CD4-positive, alpha-beta T cell treated with Interleukin-15 for 1 hour (primary cell): ENCODE measurements at regions not wholly inside any gene's neighbourhood (a gene's known extent, or its start where the extent isn't known, plus 50 kb on each side); places are given as distances from the start of the nearest gene placed in this dataset.

Experiments used
- DNase-seq: peaks from one replicate; pipeline ENCODE4 v3.0.0-alpha.2; 2020

- DNase-seq = no peak
These were observed 243.2 kb upstream of the F9 start for GRCh38 chrX:139287155-139287924.

- DNase-seq = no peak
These were observed 244.2 kb upstream of the F9 start for GRCh38 chrX:139286342-139286741.

- DNase-seq = no peak
These were observed 262.7 kb upstream of the F9 start for GRCh38 chrX:139267851-139268250.

GRCh38 chrX:139246295-139246694, 284.2 kb upstream of the F9 start:
- DNase-seq = no peak

GRCh38 chrX:139237141-139237540, 293.4 kb upstream of the F9 start:
- DNase-seq = no peak

- DNase-seq = no peak
These were observed 295.6 kb upstream of the F9 start for GRCh38 chrX:139234898-139235297.

- no peak for DNase-seq
These were observed 305.4 kb upstream of the F9 start for GRCh38 chrX:139224953-139225665.

GRCh38 chrX:139222511-139223200, 307.9 kb upstream of the F9 start:
- no peak for DNase-seq

GRCh38 chrX:139213241-139213709, 317.3 kb upstream of the F9 start:
- no peak for DNase-seq

- DNase-seq = no peak
These were observed 318.9 kb upstream of the F9 start for GRCh38 chrX:139211568-139212182.

- DNase-seq = no peak
These were observed 321.2 kb upstream of the F9 start for GRCh38 chrX:139209342-139209741.

GRCh38 chrX:139207655-139208054, 322.9 kb upstream of the F9 start:
- DNase-seq = no peak

GRCh38 chrX:139206914-139207313, 323.6 kb upstream of the F9 start:
- no peak for DNase-seq

- no peak for DNase-seq
These were observed 325.5 kb upstream of the F9 start for GRCh38 chrX:139204898-139205667.

GRCh38 chrX:139204571-139204897, 326.0 kb upstream of the F9 start:
- DNase-seq = no peak

GRCh38 chrX:139203651-139204570, 326.6 kb upstream of the F9 start:
- no peak for DNase-seq

GRCh38 chrX:139202742-139203420, 327.7 kb upstream of the F9 start:
- no peak for DNase-seq

- no peak for DNase-seq
These were observed 328.6 kb upstream of the F9 start for GRCh38 chrX:139201924-139202323.

GRCh38 chrX:139200793-139201192, 329.7 kb upstream of the F9 start:
- no peak for DNase-seq

- no peak for DNase-seq
These were observed 330.2 kb upstream of the F9 start for GRCh38 chrX:139200346-139200745.

- DNase-seq = no peak
These were observed 330.6 kb upstream of the F9 start for GRCh38 chrX:139199933-139200332.
